ENCODE measurements at regions not wholly inside any gene's neighbourhood (a gene's known extent, or its start where the extent isn't known, plus 50 kb on each side); places are given as distances from the start of the nearest gene placed in this dataset.

- Histone ChIP-seq H3K4me3 (no peak overlapping the region), H3K9ac (no peak overlapping the region), H3K27ac (peak overlapping the region; percentile 83), H3K4me2 (peak overlapping the region; percentile 77), H3K27me3 (no peaks in the 10 kb centered on the region), H3K9me3 (no peaks in the 10 kb centered on the region), H3K4me1 (peaks cover 76% of the 10 kb centered on the region), H3K36me3 (no peaks in the 10 kb centered on the region), H4K20me1 (no peaks in the 10 kb centered on the region)
- no peak for TF ChIP-seq Cebpa-rat (IDR thresholded peaks at IDR 0.05)
Observed at GRCh38 chr15:99474909-99475753, 90.7 kb upstream of the MEF2A start.

GRCh38 chr15:99475754-99476412 is 89.9 kb upstream of the MEF2A start:
- no peaks in the 10 kb centered on the region for H3K27me3 ChIP-seq
- no peaks in the 10 kb centered on the region for H4K20me1 ChIP-seq
- H3K9me3 ChIP-seq = no peaks in the 10 kb centered on the region
- H3K4me2 ChIP-seq = peak overlapping the region; percentile 77
- H3K36me3 ChIP-seq = no peaks in the 10 kb centered on the region
- peaks cover 83% of the 10 kb centered on the region for H3K4me1 ChIP-seq
- H3K4me3 ChIP-seq = no peak overlapping the region
- no peak for TF ChIP-seq Cebpa-rat (IDR thresholded peaks at IDR 0.05)
- H3K27ac ChIP-seq = peak overlapping the region; percentile 83
- H3K9ac ChIP-seq = peak overlapping the region; percentile 65

GRCh38 chr15:99476413-99477222 is 89.2 kb upstream of the MEF2A start:
- Histone ChIP-seq H3K36me3 (no peaks in the 10 kb centered on the region), H4K20me1 (no peaks in the 10 kb centered on the region), H3K4me3 (no peak overlapping the region; the same call in 1 of the 2 replicates), H3K4me2 (peak overlapping the region; percentile 77), H3K9ac (peak overlapping the region; percentile 65), H3K27me3 (no peaks in the 10 kb centered on the region), H3K27ac (peak overlapping the region; percentile 83), H3K9me3 (no peaks in the 10 kb centered on the region), H3K4me1 (peaks cover 90% of the 10 kb centered on the region)
- TF ChIP-seq Cebpa-rat (IDR thresholded peaks at IDR 0.05) = no peak

GRCh38 chr15:99477791-99478471 is 87.9 kb upstream of the MEF2A start:
- peak overlapping the region; percentile 65; the same call in 1 of the 2 replicates for H3K9ac ChIP-seq
- no peaks in the 10 kb centered on the region for H4K20me1 ChIP-seq
- H3K4me2 ChIP-seq = peak overlapping the region; percentile 77
- H3K27me3 ChIP-seq = no peaks in the 10 kb centered on the region
- TF ChIP-seq Cebpa-rat (IDR thresholded peaks at IDR 0.05) = no peak
- H3K9me3 ChIP-seq = peaks cover 4% of the 10 kb centered on the region; the same call in 1 of the 2 replicates
- H3K27ac ChIP-seq = peak overlapping the region; percentile 83
- H3K4me1 ChIP-seq = peaks cover 92% of the 10 kb centered on the region
- no peaks in the 10 kb centered on the region for H3K36me3 ChIP-seq
- peak overlapping the region; percentile 25; the same call in 1 of the 2 replicates for H3K4me3 ChIP-seq

GRCh38 chr15:99478977-99479376 is 86.8 kb upstream of the MEF2A start:
- Histone ChIP-seq H3K9ac (no peak overlapping the region), H3K9me3 (peaks cover 10% of the 10 kb centered on the region; the same call in 1 of the 2 replicates), H4K20me1 (no peaks in the 10 kb centered on the region), H3K27me3 (no peaks in the 10 kb centered on the region), H3K4me1 (peaks cover 88% of the 10 kb centered on the region), H3K27ac (peak overlapping the region; percentile 83; the same call in 1 of the 2 replicates), H3K36me3 (no peaks in the 10 kb centered on the region), H3K4me3 (no peak overlapping the region), H3K4me2 (peak overlapping the region; percentile 77)
- TF ChIP-seq Cebpa-rat (IDR thresholded peaks at IDR 0.05) = no peak

- Histone ChIP-seq H3K36me3 (no peaks in the 10 kb centered on the region), H3K4me2 (no peak overlapping the region), H3K4me3 (no peak overlapping the region), H3K27ac (0 out of 2 replicates have a peak overlapping the region, but pooled peaks have one; percentile 44), H3K9me3 (peaks cover 10% of the 10 kb centered on the region; the same call in 1 of the 2 replicates), H4K20me1 (no peaks in the 10 kb centered on the region), H3K4me1 (peaks cover 88% of the 10 kb centered on the region), H3K9ac (no peak overlapping the region), H3K27me3 (no peaks in the 10 kb centered on the region)
- TF ChIP-seq Cebpa-rat (IDR thresholded peaks at IDR 0.05) = no peak
Observed at GRCh38 chr15:99480016-99480810, 85.6 kb upstream of the MEF2A start.

- peaks cover 10% of the 10 kb centered on the region; the same call in 1 of the 2 replicates for H3K9me3 ChIP-seq
- no peaks in the 10 kb centered on the region for H3K27me3 ChIP-seq
- H3K9ac ChIP-seq = no peak overlapping the region
- H4K20me1 ChIP-seq = no peaks in the 10 kb centered on the region
- H3K4me3 ChIP-seq = no peak overlapping the region
- TF ChIP-seq Cebpa-rat (IDR thresholded peaks at IDR 0.05) = no peak
- H3K27ac ChIP-seq = no peak overlapping the region; the same call in 1 of the 2 replicates
- H3K36me3 ChIP-seq = no peaks in the 10 kb centered on the region
- peaks cover 88% of the 10 kb centered on the region for H3K4me1 ChIP-seq
- H3K4me2 ChIP-seq = peak overlapping the region; percentile 16
Observed at GRCh38 chr15:99481113-99481950, 84.5 kb upstream of the MEF2A start.

- Histone ChIP-seq H3K4me1 (peaks cover 87% of the 10 kb centered on the region), H3K4me3 (no peak overlapping the region), H3K4me2 (peak overlapping the region; percentile 16), H4K20me1 (no peaks in the 10 kb centered on the region), H3K27ac (peak overlapping the region; percentile 11; the same call in 1 of the 2 replicates), H3K27me3 (no peaks in the 10 kb centered on the region), H3K9me3 (peaks cover 10% of the 10 kb centered on the region; the same call in 1 of the 2 replicates), H3K9ac (no peak overlapping the region), H3K36me3 (no peaks in the 10 kb centered on the region)
- no peak for TF ChIP-seq Cebpa-rat (IDR thresholded peaks at IDR 0.05)
Observed at GRCh38 chr15:99481951-99482230, 83.9 kb upstream of the MEF2A start.

Data from BLaER1 (cell line).